IPS-20b (cell line): ENCODE measurements at regions not wholly inside any gene's neighbourhood (a gene's known extent, or its start where the extent isn't known, plus 50 kb on each side); places are given as distances from the start of the nearest gene placed in this dataset.

Experiments used
- H3K27ac ChIP-seq: one replicate; pipeline ENCODE4 v1.5.1; 2013; ENCODE audit warnings: low read length
- H3K27me3 ChIP-seq: 2 replicates; pipeline ENCODE4 v1.6.1; 2013; ENCODE audit warnings: mild to moderate bottlenecking, low read length, inconsistent platforms; ENCODE audit not compliant: insufficient read depth
- H3K36me3 ChIP-seq: 2 replicates; pipeline ENCODE4 v1.6.1; 2013; ENCODE audit warnings: low read depth, mild to moderate bottlenecking, inconsistent platforms, low read length, moderate library complexity; ENCODE audit not compliant: insufficient read depth
- H3K4me1 ChIP-seq: 2 replicates; pipeline ENCODE4 v1.6.1; 2013; ENCODE audit warnings: mild to moderate bottlenecking, control low read depth, inconsistent platforms, low read length, moderate library complexity; ENCODE audit not compliant: insufficient read depth
- H3K4me3 ChIP-seq: 2 replicates; pipeline ENCODE4 v1.5.1; 2013; ENCODE audit warnings: mild to moderate bottlenecking, low read length, inconsistent platforms
- H3K9ac ChIP-seq: 2 replicates; pipeline ENCODE4 v1.6.1; 2013; ENCODE audit warnings: low read depth, mild to moderate bottlenecking, inconsistent platforms, low read length, moderate library complexity
- H3K9me3 ChIP-seq: 2 replicates; pipeline ENCODE4 v1.6.1; 2013; ENCODE audit warnings: mild to moderate bottlenecking, low read depth, low read length, inconsistent platforms; ENCODE audit not compliant: insufficient read depth

DNA sequence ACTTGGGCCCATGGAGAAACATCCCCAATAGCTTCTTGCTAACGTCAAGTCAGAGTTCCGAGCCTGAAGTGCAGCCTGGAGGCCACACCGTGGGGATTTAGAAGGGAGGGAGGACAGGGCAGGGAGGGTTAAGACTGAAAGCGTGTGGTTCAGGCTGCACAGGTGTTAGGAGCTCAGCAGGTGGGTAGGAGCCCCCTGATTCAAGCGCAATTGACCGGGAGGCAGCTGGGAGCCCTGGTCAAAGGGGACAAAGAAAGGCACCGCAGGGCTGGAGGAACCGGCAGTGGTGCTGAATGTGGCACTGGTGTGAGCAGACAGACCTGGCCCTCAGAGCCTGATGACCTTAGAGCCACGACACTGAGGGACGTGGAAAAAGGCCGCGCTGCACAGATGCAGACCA is 149.6 kb downstream of the TMEM18 start:
- Histone ChIP-seq H3K4me1 (no peaks in the 10 kb centered on the region; the same call in 1 of the 2 replicates), H3K9me3 (no peaks in the 10 kb centered on the region), H3K9ac (no peak overlapping the region), H3K27ac (no peak overlapping the region), H3K4me3 (no peak overlapping the region), H3K36me3 (no peaks in the 10 kb centered on the region), H3K27me3 (no peaks in the 10 kb centered on the region; the same call in 1 of the 2 replicates)

DNA sequence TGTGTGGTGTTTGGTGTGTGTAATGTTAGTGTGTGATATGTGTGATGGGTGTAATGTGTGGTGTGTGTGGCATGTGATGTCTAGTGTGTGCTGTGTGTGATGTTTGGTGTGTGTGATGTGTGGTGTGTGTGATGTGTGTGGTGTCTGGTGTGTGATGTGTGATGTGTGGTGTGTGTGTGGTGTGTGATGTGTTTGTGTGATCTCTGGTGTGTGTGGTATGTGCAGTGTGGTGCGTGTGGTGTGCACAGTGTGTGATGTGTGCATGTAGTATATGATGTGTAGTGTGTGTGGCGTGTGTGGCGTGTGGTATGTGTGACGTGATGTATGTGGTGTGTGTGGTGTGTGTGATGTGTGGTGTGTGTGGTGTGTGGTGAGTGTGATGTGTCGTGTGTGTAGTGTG is 150.3 kb downstream of the TMEM18 start:
- no peaks in the 10 kb centered on the region for H3K36me3 ChIP-seq
- H3K9ac ChIP-seq = no peak overlapping the region
- H3K27me3 ChIP-seq = no peaks in the 10 kb centered on the region; the same call in 1 of the 2 replicates
- no peak overlapping the region for H3K27ac ChIP-seq
- no peaks in the 10 kb centered on the region for H3K9me3 ChIP-seq
- no peaks in the 10 kb centered on the region; the same call in 1 of the 2 replicates for H3K4me1 ChIP-seq
- H3K4me3 ChIP-seq = no peak overlapping the region

- H3K4me1 ChIP-seq = no peaks in the 10 kb centered on the region; the same call in 1 of the 2 replicates
- H3K9me3 ChIP-seq = no peaks in the 10 kb centered on the region
- no peak overlapping the region for H3K9ac ChIP-seq
- H3K4me3 ChIP-seq = no peak overlapping the region
- H3K36me3 ChIP-seq = no peaks in the 10 kb centered on the region
- no peaks in the 10 kb centered on the region; the same call in 1 of the 2 replicates for H3K27me3 ChIP-seq
- no peak overlapping the region for H3K27ac ChIP-seq
Measured at GRCh38 chr2:525611-526010, 151.6 kb downstream of the TMEM18 start.

- Histone ChIP-seq H3K9me3 (no peaks in the 10 kb centered on the region), H3K27me3 (no peaks in the 10 kb centered on the region; the same call in 1 of the 2 replicates), H3K36me3 (no peaks in the 10 kb centered on the region), H3K9ac (no peak overlapping the region), H3K4me1 (no peaks in the 10 kb centered on the region; the same call in 1 of the 2 replicates), H3K4me3 (no peak overlapping the region), H3K27ac (no peak overlapping the region)
Measured at GRCh38 chr2:525021-525420, 152.2 kb downstream of the TMEM18 start.

- H3K4me3 ChIP-seq = no peak overlapping the region
- no peaks in the 10 kb centered on the region for H3K36me3 ChIP-seq
- no peak overlapping the region for H3K27ac ChIP-seq
- H3K27me3 ChIP-seq = no peaks in the 10 kb centered on the region; the same call in 1 of the 2 replicates
- H3K9ac ChIP-seq = no peak overlapping the region
- no peaks in the 10 kb centered on the region; the same call in 1 of the 2 replicates for H3K4me1 ChIP-seq
- H3K9me3 ChIP-seq = no peaks in the 10 kb centered on the region
Measured at GRCh38 chr2:524442-524841, 152.8 kb downstream of the TMEM18 start.

GRCh38 chr2:523698-524270 is 153.4 kb downstream of the TMEM18 start:
- no peaks in the 10 kb centered on the region for H3K9me3 ChIP-seq

DNA sequence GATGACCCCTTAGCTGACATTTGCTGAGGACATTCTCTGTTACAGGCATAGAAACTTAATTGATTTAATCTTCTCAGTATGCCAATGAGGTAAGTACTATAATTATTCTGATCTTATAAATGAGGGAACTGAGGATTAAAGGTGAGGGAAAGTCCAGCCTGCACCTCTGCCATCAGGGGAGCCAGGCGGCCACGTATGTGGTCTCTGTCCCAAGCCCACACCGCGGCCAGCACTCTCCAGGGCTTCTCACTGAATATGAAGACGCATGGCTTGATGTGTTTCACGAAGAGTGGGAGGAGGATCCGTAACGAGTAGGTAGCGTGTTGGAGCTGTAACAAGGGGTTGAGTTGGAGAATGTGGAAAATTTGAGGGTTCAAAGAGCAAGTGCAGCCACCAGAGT is 154.4 kb downstream of the TMEM18 start:
- no peak overlapping the region for H3K4me3 ChIP-seq
- H3K27me3 ChIP-seq = no peaks in the 10 kb centered on the region; the same call in 1 of the 2 replicates
- H3K27ac ChIP-seq = no peak overlapping the region
- H3K9me3 ChIP-seq = no peaks in the 10 kb centered on the region
- H3K36me3 ChIP-seq = no peaks in the 10 kb centered on the region
- no peaks in the 10 kb centered on the region for H3K4me1 ChIP-seq
- no peak overlapping the region for H3K9ac ChIP-seq

More at GRCh38 chr2:523698-524270, 153.4 kb downstream of the TMEM18 start:
- Histone ChIP-seq H3K27ac (no peak overlapping the region), H3K27me3 (no peaks in the 10 kb centered on the region; the same call in 1 of the 2 replicates), H3K9ac (no peak overlapping the region), H3K4me3 (no peak overlapping the region), H3K36me3 (no peaks in the 10 kb centered on the region), H3K4me1 (no peaks in the 10 kb centered on the region)

DNA sequence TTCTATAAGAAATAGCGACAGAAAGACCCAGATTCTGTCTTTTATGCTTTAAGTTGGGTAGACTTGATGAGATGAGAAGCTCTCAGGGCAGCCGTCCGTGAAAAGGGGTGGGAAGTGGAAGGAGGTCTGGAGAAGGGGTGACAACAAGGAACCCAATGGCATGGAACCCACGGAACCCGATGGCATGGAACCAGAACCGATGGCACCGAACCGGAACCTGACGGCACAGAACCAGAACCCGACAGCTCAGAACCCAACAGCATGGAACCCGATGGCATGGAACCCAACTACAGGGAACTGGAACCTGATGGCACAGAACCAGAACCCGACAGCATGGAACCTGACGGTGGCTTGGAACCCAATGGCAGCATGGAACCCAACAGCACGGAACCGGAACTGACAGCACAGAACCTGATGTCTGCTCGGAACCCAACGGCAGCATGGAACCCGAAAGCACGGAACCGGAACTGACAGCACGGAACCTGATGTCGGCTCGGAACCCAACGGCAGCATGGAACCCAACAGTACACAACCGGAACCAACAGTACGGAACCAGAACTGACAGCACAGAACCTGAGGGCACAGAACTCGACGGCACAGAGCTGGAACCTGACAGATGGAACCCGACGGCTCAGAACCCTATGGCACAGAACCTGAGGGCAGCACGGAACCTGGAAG is 155.2 kb downstream of the TMEM18 start:
- Histone ChIP-seq H3K4me1 (no peaks in the 10 kb centered on the region), H3K27me3 (no peaks in the 10 kb centered on the region; the same call in 1 of the 2 replicates)

DNA sequence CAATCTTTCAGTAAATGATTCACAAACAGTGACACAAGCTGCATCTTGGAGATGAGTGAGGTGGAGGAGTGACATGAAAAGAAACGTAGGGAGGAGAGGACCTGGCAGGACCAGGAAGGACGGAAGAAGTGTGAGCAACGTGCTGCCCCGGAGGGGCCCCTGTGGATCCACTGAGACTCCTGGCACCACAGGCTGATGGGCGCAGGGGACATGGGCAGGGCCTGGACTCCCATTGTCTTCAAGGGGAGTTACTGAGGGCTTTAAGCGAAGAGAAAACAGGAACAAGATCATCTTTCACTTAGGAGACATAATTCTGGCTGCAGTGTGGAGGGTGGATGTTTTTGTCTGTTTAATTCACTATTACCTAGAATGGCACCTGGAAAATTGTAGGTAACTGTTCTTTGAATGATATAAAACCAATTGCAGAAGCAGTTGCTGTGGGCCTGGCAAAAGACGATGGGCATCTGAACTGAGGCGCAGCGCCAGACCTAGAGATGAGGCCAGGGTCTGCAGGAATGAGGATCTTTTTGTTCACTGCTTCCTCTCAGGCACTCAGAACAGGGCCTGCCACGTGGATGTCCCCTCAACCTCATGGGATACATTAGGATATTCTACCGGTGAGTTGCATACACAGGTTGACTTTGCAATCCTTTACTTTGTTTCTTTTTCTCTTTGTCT is 156.4 kb downstream of the TMEM18 start:
- Histone ChIP-seq H3K27me3 (peaks cover 8% of the 10 kb centered on the region), H3K27ac (no peak overlapping the region), H3K36me3 (no peaks in the 10 kb centered on the region), H3K9ac (no peak overlapping the region), H3K9me3 (no peaks in the 10 kb centered on the region), H3K4me1 (no peaks in the 10 kb centered on the region), H3K4me3 (no peak overlapping the region)

More for the DNA sequence above, 155.2 kb downstream of the TMEM18 start:
- no peak overlapping the region for H3K4me3 ChIP-seq
- H3K27ac ChIP-seq = no peak overlapping the region
- no peaks in the 10 kb centered on the region for H3K9me3 ChIP-seq
- H3K36me3 ChIP-seq = no peaks in the 10 kb centered on the region
- H3K9ac ChIP-seq = no peak overlapping the region

DNA sequence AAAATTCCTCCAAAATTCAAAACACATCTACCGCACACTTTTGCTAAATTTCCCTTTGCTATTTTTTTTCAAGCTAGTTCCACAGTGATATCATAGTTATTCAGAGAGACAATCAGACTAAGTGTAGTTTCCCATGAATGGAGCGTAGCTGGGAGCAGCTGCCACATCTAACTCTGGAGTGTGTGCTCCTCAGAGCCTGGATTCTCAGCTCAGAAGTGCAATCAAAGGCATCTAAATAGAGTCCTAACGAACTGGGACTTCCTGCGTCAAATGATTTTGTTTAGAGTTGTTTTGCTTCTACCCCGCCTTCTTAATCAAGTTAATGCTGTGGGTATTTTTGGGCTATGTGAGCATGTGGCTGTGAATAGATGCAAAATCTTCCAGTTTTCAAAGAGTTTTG is 160.3 kb downstream of the TMEM18 start:
- Histone ChIP-seq H3K27me3 (peaks cover 20% of the 10 kb centered on the region), H3K36me3 (no peaks in the 10 kb centered on the region), H3K4me3 (no peak overlapping the region), H3K9me3 (no peaks in the 10 kb centered on the region), H3K27ac (no peak overlapping the region), H3K9ac (no peak overlapping the region), H3K4me1 (peaks cover 6% of the 10 kb centered on the region; the same call in 1 of the 2 replicates)

- H3K36me3 ChIP-seq = no peaks in the 10 kb centered on the region
- no peaks in the 10 kb centered on the region for H3K9me3 ChIP-seq
- H3K27me3 ChIP-seq = peaks cover 20% of the 10 kb centered on the region
- no peak overlapping the region for H3K27ac ChIP-seq
- no peak overlapping the region for H3K9ac ChIP-seq
- no peak overlapping the region for H3K4me3 ChIP-seq
- H3K4me1 ChIP-seq = peaks cover 6% of the 10 kb centered on the region; the same call in 1 of the 2 replicates
Measured at GRCh38 chr2:516131-516530, 161.1 kb downstream of the TMEM18 start.
